Transverse colon (tissue), 4 donors: ENCODE measurements at regions not wholly inside any gene's neighbourhood (a gene's known extent, or its start where the extent isn't known, plus 50 kb on each side); places are given as distances from the start of the nearest gene placed in this dataset.

ENCODE experiments used
- CTCF ChIP-seq, 5 experiments: fragments of 200-600 bp in 3 of 5; fragments of 450-650 bp in 2 of 5; sonication (generic) in 3 of 5; IDR thresholded peaks; 1 replicate in 2 of 5; 2 replicates in 3 of 5; pipeline ENCODE4 v1.5.1; 2016 to 2017; ENCODE audit warnings: antibody characterized with exemption in 5 of 5, inconsistent platforms in 3 of 5, mild to moderate bottlenecking in 2 of 5, moderate library complexity in 1 of 5
- POLR2AphosphoS5 ChIP-seq, 3 donors: sonication (generic); formaldehyde crosslinking; IDR thresholded peaks; one replicate each; pipeline ENCODE4 v1.6.1; 2016; ENCODE audit warnings: antibody characterized with exemption in 3 of 3

DNA sequence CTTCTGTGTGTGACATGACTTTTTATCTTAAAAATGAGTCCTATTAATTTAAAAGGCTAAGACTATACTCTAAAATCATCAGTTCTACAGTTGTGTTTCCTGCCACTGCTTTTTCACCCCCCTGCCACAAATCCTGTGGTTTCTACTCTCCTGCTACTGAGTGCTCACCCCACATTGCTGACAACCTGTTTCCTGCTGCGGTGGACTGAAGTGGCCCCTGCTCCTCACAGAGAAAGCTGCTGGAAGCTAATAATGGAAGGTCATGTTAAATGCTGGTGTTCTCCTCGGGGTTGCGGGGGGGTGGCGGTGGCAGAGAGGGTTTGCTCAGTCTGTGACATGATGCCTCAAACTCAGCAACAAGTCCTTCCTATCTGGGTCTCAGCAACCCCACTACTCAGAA is 113.2 kb upstream of the INHBA start:
- TF ChIP-seq CTCF (IDR thresholded peaks at IDR 0.05) = no peak
- no peak for TF ChIP-seq POLR2AphosphoS5 (IDR thresholded peaks at IDR 0.05)
